CD4-positive, alpha-beta T cell (primary cell): ENCODE measurements at regions not wholly inside any gene's neighbourhood (a gene's known extent, or its start where the extent isn't known, plus 50 kb on each side); places are given as distances from the start of the nearest gene placed in this dataset.

ENCODE experiments used
- ATAC-seq: fragments of 200-7000 bp; cut with Tn5 transposase; one replicate; pipeline ENCODE4 v1.10.0; 2022; ENCODE audit warnings: mild to moderate bottlenecking; ENCODE audit not compliant: poor library complexity
- CTCF ChIA-PET: fragments of 350-600 bp; sonication (Branson Sonifier 250); formaldehyde crosslinking; loops from one replicate; lab custom pipeline; 2021; ENCODE audit warnings: antibody characterized with exemption, inconsistent platforms; lab: Charles Lee
- POLR2A ChIA-PET: fragments of 350-600 bp; sonication (Branson Sonifier 250); formaldehyde crosslinking; loops from one replicate; lab custom pipeline; 2021; ENCODE audit warnings: antibody characterized with exemption, inconsistent platforms; lab: Charles Lee
- DNase-seq, 14 experiments: peaks; one replicate each; pipeline ENCODE4 v3.0.0-alpha.2; 2013 to 2020; ENCODE audit warnings: mixed read lengths in 2 of 14
- H3K27ac ChIP-seq, 2 donors: one replicate each; pipeline versions ENCODE4 v1.5.1 to v1.7.0; 2013; ENCODE audit warnings: low read length in 2 of 2, low read depth in 1 of 2, mild to moderate bottlenecking in 1 of 2
- H3K27me3 ChIP-seq, 2 experiments: 1 replicate in 1 of 2; 2 replicates in 1 of 2; pipeline versions ENCODE4 v1.6.1 to v1.7.0; 2013; ENCODE audit warnings: low read length in 2 of 2, control low read depth in 1 of 2, mild to moderate bottlenecking in 1 of 2, moderate library complexity in 1 of 2; ENCODE audit not compliant: insufficient read depth in 2 of 2, control insufficient read depth in 1 of 2
- H3K36me3 ChIP-seq: one replicate; pipeline ENCODE4 v1.6.1; 2013; ENCODE audit warnings: low read length, control low read depth; ENCODE audit not compliant: insufficient read depth
- H3K4me1 ChIP-seq: one replicate; pipeline ENCODE4 v1.6.1; 2013; ENCODE audit warnings: low read length, control low read depth; ENCODE audit not compliant: insufficient read depth
- H3K4me3 ChIP-seq: one replicate; pipeline ENCODE4 v1.5.1; 2013; ENCODE audit warnings: mild to moderate bottlenecking, low read length, moderate library complexity
- H3K9me3 ChIP-seq, 2 experiments: 1 replicate in 1 of 2; 2 replicates in 1 of 2; pipeline versions ENCODE4 v1.6.1 to v1.7.0; 2013; ENCODE audit warnings: low read length in 2 of 2, mild to moderate bottlenecking in 2 of 2, control low read depth in 1 of 2, moderate library complexity in 1 of 2; ENCODE audit not compliant: control insufficient read depth in 1 of 2, insufficient read depth in 1 of 2
- H3K27ac Mint-ChIP-seq: one replicate; pipeline ENCODE4 v1.8.0; 2020; ENCODE audit warnings: mixed read lengths
- H3K27me3 Mint-ChIP-seq: one replicate; pipeline ENCODE4 v1.8.0; 2021; ENCODE audit warnings: mixed read lengths
- H3K36me3 Mint-ChIP-seq: one replicate; pipeline ENCODE4 v1.8.0; 2021; ENCODE audit warnings: low read depth, mixed read lengths
- H3K4me1 Mint-ChIP-seq: one replicate; pipeline ENCODE4 v1.8.0; 2021; ENCODE audit warnings: low read depth, mixed read lengths
- H3K4me3 Mint-ChIP-seq: one replicate; pipeline ENCODE4 v1.8.0; 2020; ENCODE audit warnings: mild to moderate bottlenecking, mixed read lengths
- H3K9me3 Mint-ChIP-seq: one replicate; pipeline ENCODE4 v1.8.0; 2020; ENCODE audit warnings: mixed read lengths
- intact Hi-C, 2 experiments: fragments of 100-400 bp; cut with DNase I in 1 of 2; cut with micrococcal nuclease in 1 of 2; formaldehyde crosslinking; loops; one replicate each; pipeline versions ENCODE4 v1.15.1 to v1.9.0; 2023 to 2025; cut with DNase I, micrococcal nuclease
- TF ChIP-seq, protein P1 (sequence below): fragments of 200-600 bp; IDR thresholded peaks from one replicate; pipeline ENCODE4 v1.8.0; 2022; ENCODE audit warnings: antibody characterized with exemption, mild to moderate bottlenecking

DNA sequence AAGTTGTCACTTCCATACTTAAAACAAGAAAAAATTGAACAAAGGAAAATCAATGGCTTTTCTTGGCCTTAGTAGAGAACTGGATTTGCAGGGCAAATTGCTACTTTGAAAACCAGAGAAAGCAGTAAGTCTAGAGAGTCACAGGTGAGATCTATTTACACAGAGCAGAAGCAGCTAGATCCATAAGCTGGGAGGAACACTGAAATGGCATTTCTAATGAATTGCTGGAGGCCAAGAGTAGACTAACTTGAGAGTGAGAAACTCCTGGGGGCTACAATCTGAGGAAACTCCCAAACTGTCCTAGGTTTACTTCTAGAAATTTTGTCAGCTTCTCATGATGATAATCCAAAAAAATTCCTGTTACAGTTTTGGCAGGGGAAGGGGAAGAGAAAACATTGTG lies 133.3 kb downstream of the SPCS3 start:
- ChIA-PET POLR2A (no interaction called here), CTCF (no interaction called here)
- Mint-ChIP-seq H3K9me3 (no peaks in the 10 kb centered on the region), H3K4me1 (no peaks in the 10 kb centered on the region), H3K27me3 (no peaks in the 10 kb centered on the region), H3K27ac (no peak overlapping the region), H3K4me3 (no peak overlapping the region), H3K36me3 (no peaks in the 10 kb centered on the region)
- Histone ChIP-seq H3K27ac (no peak overlapping the region), H3K4me3 (no peak overlapping the region), H3K9me3 (no peaks in the 10 kb centered on the region), H3K36me3 (no peaks in the 10 kb centered on the region), H3K4me1 (no peaks in the 10 kb centered on the region), H3K27me3 (no peaks in the 10 kb centered on the region)
- ATAC-seq (no peak), DNase-seq (no peak)
- TF ChIP-seq, protein P1, sequence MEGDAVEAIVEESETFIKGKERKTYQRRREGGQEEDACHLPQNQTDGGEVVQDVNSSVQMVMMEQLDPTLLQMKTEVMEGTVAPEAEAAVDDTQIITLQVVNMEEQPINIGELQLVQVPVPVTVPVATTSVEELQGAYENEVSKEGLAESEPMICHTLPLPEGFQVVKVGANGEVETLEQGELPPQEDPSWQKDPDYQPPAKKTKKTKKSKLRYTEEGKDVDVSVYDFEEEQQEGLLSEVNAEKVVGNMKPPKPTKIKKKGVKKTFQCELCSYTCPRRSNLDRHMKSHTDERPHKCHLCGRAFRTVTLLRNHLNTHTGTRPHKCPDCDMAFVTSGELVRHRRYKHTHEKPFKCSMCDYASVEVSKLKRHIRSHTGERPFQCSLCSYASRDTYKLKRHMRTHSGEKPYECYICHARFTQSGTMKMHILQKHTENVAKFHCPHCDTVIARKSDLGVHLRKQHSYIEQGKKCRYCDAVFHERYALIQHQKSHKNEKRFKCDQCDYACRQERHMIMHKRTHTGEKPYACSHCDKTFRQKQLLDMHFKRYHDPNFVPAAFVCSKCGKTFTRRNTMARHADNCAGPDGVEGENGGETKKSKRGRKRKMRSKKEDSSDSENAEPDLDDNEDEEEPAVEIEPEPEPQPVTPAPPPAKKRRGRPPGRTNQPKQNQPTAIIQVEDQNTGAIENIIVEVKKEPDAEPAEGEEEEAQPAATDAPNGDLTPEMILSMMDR: no peak
- intact Hi-C loops: no loop called here

DNA sequence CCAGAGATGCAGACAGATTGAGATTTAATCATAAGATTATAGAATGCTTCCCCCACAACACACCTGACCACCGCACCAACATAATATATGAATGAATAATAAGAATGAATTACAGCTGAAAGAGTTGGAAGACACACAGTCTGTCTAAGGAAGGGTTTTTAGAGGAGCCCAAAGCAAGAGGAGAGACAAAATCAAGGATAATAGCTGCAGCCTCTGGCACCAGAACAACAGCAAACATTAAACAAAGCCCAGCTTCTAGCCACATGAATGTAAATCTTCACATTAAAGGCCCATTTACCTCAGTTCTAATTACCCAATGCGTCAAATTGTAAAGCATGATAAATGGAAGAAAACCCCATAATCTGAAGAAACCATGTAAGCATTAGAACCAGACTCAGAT lies 133.9 kb downstream of the SPCS3 start:
- intact Hi-C loops: no loop called here

GRCh38 chr4:176464748-176465147 lies 145.0 kb downstream of the SPCS3 start:
- Mint-ChIP-seq H3K27me3 (no peaks in the 10 kb centered on the region), H3K27ac (no peak overlapping the region), H3K9me3 (peaks cover 16% of the 10 kb centered on the region), H3K36me3 (no peaks in the 10 kb centered on the region), H3K4me1 (no peaks in the 10 kb centered on the region), H3K4me3 (no peak overlapping the region)
- intact Hi-C loops: no loop called here
- ChIA-PET POLR2A (no interaction called here), CTCF (no interaction called here)
- peaks cover 0 to 13% of the 10 kb centered on the region in 2 experiments for H3K9me3 ChIP-seq
- H3K36me3 ChIP-seq: no peaks in the 10 kb centered on the region
- TF ChIP-seq, protein P1: no peak
- H3K27ac ChIP-seq: no peak overlapping the region
- no peaks in the 10 kb centered on the region for H3K27me3 ChIP-seq
- ATAC-seq: no peak
- no peaks in the 10 kb centered on the region for H3K4me1 ChIP-seq
- DNase-seq: no peak
- H3K4me3 ChIP-seq: no peak overlapping the region

More for the DNA sequence above, 133.9 kb downstream of the SPCS3 start:
- Histone ChIP-seq H3K36me3 (no peaks in the 10 kb centered on the region), H3K4me1 (no peaks in the 10 kb centered on the region), H3K9me3 (no peaks in the 10 kb centered on the region), H3K4me3 (no peak overlapping the region), H3K27ac (no peak overlapping the region), H3K27me3 (no peaks in the 10 kb centered on the region)
- Mint-ChIP-seq H3K4me1 (no peaks in the 10 kb centered on the region), H3K27ac (no peak overlapping the region), H3K9me3 (no peaks in the 10 kb centered on the region), H3K27me3 (no peaks in the 10 kb centered on the region), H3K4me3 (no peak overlapping the region), H3K36me3 (no peaks in the 10 kb centered on the region)
- CTCF ChIA-PET: no interaction called here
- TF ChIP-seq, protein P1: no peak
- ATAC-seq (no peak), DNase-seq (no peak)
- POLR2A ChIA-PET: no interaction called here
